Vagina (tissue), 2 donors: ENCODE measurements at regions not wholly inside any gene's neighbourhood (a gene's known extent, or its start where the extent isn't known, plus 50 kb on each side); places are given as distances from the start of the nearest gene placed in this dataset.

Source experiments
- CTCF ChIP-seq, 3 experiments: fragments of 450-650 bp in 2 of 3; fragments of 200-600 bp in 1 of 3; sonication (generic) in 1 of 3; IDR thresholded peaks; one replicate each; pipeline ENCODE4 v1.5.1; 2017 to 2019; ENCODE audit warnings: antibody characterized with exemption in 3 of 3, mild to moderate bottlenecking in 2 of 3, moderate library complexity in 2 of 3
- POLR2A ChIP-seq, 2 donors: fragments of 450-650 bp; IDR thresholded peaks; one replicate each; pipeline ENCODE4 v1.6.1; 2017; ENCODE audit warnings: antibody characterized with exemption in 2 of 2, mild to moderate bottlenecking in 2 of 2, moderate library complexity in 2 of 2
- POLR2AphosphoS5 ChIP-seq, 2 donors: sonication (generic); formaldehyde crosslinking; IDR thresholded peaks; one replicate each; pipeline ENCODE4 v1.9.0; 2017; ENCODE audit warnings: antibody characterized with exemption in 2 of 2, mild to moderate bottlenecking in 2 of 2, low read depth in 1 of 2; ENCODE audit not compliant: insufficient read depth in 1 of 2

DNA sequence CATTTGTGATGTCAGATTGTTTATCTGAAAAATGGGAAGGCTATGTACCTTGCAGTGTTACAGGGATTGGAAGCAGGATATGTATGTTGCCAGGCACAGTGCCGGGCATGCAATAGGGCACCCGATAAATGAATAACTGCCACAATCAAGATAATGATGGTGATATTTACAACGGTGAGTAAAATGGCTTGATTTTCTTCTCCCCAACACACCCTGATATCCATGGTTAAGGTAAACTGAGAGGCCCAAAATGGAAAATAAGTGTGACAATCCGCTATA, 108.3 kb downstream of the CYP26A1 start:
- TF ChIP-seq CTCF (IDR thresholded peaks at IDR 0.05) (no peak), POLR2AphosphoS5 (IDR thresholded peaks at IDR 0.05; ENCODE audit: insufficient read depth in 1 of 2, low read depth in 1 of 2) (no peak), POLR2A (IDR thresholded peaks at IDR 0.05) (no peak)
